HUDEP-2 (cell line): ENCODE measurements at regions not wholly inside any gene's neighbourhood (a gene's known extent, or its start where the extent isn't known, plus 50 kb on each side); places are given as distances from the start of the nearest gene placed in this dataset.

Experiments
- DNase-seq, 76 experiments: peaks; one replicate each; lab custom pipeline; 2025; ENCODE audit not compliant: unreplicated experiment in 76 of 76; lab: John Stamatoyannopoulos, UW

- no peak for DNase-seq
Measured at GRCh38 chr11:69904161-69904973, 85.2 kb upstream of the FGF3 start.

GRCh38 chr11:69904974-69905535, 85.8 kb upstream of the FGF3 start:
- DNase-seq, result peak in 2 of 76 experiments; percentile 45 to 48

GRCh38 chr11:69905611-69906452, 86.6 kb upstream of the FGF3 start:
- DNase-seq, result peak in 75 of 76 experiments; percentile 31 to 94 (median 83)

- no peak for DNase-seq
Measured at GRCh38 chr11:69906453-69906907, 87.3 kb upstream of the FGF3 start.

- no peak for DNase-seq
Measured at GRCh38 chr11:69907611-69908010, 88.4 kb upstream of the FGF3 start.

- DNase-seq, result no peak
Measured at GRCh38 chr11:69908511-69909220, 89.5 kb upstream of the FGF3 start.

GRCh38 chr11:69909561-69910518, 90.6 kb upstream of the FGF3 start:
- DNase-seq, result peak in 7 of 76 experiments; percentile 3 to 21 (median 14)

GRCh38 chr11:69910519-69911309, 91.5 kb upstream of the FGF3 start:
- DNase-seq, result no peak

GRCh38 chr11:69911310-69912160, 92.3 kb upstream of the FGF3 start:
- DNase-seq, result no peak

- DNase-seq, result no peak
Measured at GRCh38 chr11:69912161-69912910, 93.1 kb upstream of the FGF3 start.

GRCh38 chr11:69912911-69913451, 93.8 kb upstream of the FGF3 start:
- peak in 47 of 76 experiments; percentile 8 to 63 (median 27) for DNase-seq

- DNase-seq, result no peak
Measured at GRCh38 chr11:69913591-69914285, 94.5 kb upstream of the FGF3 start.

- DNase-seq, result no peak
Measured at GRCh38 chr11:69914286-69915150, 95.3 kb upstream of the FGF3 start.

- DNase-seq, result no peak
Measured at GRCh38 chr11:69915151-69915500, 95.9 kb upstream of the FGF3 start.

GRCh38 chr11:69915501-69916250, 96.5 kb upstream of the FGF3 start:
- DNase-seq, result peak in 62 of 76 experiments; percentile 5 to 83 (median 58)
